NCI-H128 (cell line): ENCODE measurements at regions not wholly inside any gene's neighbourhood (a gene's known extent, or its start where the extent isn't known, plus 50 kb on each side); places are given as distances from the start of the nearest gene placed in this dataset.

Experiments used
- DNase-seq: peaks from one replicate; lab custom pipeline; 2025; ENCODE audit not compliant: unreplicated experiment; lab: John Stamatoyannopoulos, UW

GRCh38 chr11:92527467-92527866 is 302.8 kb downstream of the FAT3 start:
- no peak for DNase-seq

GRCh38 chr11:92528001-92528400 is 303.4 kb downstream of the FAT3 start:
- DNase-seq: no peak

GRCh38 chr11:92531065-92531739 is 306.6 kb downstream of the FAT3 start:
- no peak for DNase-seq

DNA sequence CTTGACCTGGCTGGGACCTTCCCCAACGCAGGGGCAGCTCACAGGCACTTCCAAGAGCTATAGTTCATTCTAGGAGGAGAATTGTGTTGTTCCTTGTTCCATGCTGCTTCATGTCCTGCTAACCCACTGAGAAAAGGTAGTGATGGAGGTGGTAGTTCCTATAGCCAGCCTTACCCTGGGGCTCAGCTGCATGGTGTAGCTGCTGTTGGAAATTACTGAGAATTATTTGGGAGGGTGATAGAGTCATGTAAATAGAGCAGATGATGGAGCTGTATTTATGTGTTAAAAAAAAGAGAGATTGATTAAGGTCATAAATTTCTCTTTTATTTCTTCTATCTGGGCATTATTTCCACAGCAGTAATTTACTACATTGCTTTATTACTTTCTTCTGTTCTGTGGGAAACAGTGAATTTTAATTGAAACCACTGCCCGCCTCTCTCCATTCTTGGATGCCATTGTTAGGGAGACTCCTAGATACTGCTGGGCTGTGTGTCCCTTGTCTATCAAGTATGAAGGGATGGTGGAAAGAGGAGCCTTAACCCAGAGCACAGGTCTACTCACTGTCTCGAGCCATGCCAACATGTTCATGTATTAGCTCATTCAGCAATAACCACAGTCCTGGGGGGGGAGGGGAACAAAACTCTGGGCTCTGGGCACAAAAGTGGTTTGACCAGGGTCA is 309.2 kb downstream of the FAT3 start:
- no peak for DNase-seq

- DNase-seq: no peak
These were observed 312.3 kb downstream of the FAT3 start for GRCh38 chr11:92536883-92537282.

- no peak for DNase-seq
These were observed 315.5 kb downstream of the FAT3 start for GRCh38 chr11:92540096-92540495.

GRCh38 chr11:92545906-92546471 is 321.4 kb downstream of the FAT3 start:
- DNase-seq: no peak

DNA sequence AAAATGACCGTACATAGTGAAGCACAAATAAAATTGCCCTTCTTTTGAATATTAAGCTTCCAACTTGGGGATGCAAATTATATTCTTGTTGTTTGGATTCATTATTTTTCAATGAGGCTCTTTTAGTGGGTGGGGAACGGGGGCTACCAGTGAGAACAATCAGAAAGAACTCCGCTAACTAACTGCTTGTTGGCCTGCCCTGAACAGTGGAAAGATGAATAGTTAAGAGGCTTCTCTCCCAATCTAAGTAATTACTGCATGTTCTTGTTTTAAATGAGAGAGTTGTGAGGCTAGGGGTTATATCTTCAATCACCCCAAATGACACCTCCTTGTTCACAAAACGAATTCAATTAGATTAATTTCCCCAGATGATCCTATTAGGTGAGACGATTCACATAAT is 322.0 kb downstream of the FAT3 start:
- DNase-seq: no peak

DNA sequence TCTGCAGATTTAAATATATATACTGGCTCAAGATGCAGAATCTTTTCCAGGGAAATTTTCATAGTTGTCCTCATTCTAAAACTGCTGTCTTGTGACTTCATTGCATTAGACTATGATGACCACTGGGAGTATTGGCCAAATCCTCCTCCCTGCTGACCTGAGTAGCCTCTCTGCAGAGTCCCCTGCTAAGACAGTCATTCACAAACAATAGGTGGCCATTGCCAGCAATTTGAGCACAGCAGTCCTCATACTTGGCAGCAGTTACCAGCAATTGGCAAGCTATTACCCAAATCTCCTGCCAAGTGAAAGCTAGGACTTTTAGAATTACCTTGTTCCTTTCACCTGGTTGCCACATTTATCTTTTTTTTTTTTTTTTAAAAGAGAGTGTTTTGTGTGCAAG is 325.8 kb downstream of the FAT3 start:
- DNase-seq: no peak

DNA sequence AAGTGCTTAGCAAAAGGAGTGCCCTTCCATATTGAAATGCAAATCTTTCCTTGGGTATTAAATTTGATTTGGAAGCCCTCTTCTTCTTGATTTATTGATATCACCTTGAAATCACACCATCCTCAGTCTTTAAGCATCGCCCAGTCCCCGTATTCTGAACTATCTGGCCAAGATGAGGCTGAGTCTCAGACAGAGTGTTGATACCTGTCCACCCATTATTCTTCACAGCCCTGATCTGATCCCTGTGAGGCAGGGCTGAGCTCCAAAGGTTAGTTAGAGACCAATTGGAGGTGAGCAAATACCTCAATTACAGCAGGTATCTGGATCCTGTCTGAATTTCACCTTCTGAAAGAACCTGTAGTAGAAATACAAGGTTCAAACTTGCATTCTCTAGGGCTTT is 326.3 kb downstream of the FAT3 start:
- DNase-seq: no peak

DNA sequence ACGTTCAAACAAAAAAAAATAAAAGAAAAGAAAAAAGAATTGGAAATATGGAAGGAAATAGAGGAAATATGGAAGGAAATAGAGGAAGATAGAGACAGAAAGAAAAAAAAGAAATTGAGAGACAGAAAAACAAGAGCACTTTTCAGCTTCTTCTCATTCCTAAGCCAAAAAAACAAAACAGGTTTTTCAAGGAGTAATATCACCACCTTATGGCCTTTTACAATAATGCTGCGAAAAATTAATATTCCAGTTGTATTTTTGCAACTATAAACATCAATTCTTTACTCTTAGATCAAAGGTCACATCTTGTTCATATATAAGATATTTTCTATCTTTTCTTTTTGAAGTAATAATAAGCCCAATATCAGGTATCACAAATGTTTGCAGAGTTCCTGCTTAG is 328.3 kb downstream of the FAT3 start:
- DNase-seq: no peak

DNA sequence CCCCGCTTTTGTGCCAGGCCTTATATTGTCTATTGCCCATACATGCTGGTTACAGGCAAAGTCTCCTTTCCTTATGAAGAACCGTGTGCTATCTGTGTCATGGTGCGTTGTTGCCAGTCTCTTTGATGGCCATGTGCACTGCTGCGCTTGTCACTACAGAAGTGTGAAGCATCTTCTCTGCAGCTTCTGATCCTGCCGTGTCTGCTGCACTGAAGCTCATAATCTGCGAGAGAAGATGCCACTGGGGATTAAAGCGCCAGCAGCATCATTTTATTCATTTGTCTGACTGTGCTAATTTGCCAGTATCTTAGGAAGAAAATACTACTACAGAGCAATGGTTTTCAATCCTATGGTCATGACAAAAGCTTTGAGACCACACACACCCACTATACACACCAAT is 330.1 kb downstream of the FAT3 start:
- no peak for DNase-seq

DNA sequence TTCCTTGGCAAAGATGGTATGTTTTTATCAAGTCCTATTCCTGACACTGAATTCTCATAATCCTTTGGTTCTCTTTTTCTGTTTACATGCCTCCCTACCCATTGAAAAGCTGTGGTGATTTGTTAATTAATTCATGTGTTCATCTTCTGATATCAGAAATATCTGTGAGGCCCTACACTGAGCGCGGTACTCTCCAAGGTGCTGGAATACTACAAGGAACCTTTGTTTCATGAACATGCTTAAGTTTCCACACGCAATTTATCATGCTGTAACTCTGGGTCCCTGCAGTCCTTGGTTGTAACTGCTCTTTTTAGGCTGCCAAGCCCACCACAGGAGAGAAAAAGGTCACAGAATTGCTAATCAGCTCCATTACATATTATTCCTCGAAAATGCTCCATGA is 331.8 kb downstream of the FAT3 start:
- DNase-seq: no peak

GRCh38 chr11:92557879-92558278 is 333.3 kb downstream of the FAT3 start:
- no peak for DNase-seq

DNA sequence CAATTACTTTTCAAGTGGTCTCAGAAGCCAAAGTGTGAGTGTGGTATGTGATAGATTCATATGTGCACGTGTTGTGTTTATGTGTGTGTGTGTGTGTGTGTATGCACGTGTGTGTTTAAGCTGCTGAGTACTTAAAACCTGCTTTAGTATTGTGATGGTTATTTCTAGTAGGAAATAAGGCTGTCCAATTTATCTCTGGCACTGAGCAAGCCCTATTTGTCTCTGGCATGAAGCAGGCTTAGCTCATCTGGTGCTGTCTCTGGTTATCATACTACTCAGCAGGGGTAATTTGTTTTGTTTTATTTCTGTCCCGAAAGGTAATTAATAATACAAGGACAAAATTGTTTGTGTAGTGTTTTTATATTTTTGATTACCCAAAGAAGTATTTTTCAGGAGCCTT is 333.7 kb downstream of the FAT3 start:
- DNase-seq: no peak

DNA sequence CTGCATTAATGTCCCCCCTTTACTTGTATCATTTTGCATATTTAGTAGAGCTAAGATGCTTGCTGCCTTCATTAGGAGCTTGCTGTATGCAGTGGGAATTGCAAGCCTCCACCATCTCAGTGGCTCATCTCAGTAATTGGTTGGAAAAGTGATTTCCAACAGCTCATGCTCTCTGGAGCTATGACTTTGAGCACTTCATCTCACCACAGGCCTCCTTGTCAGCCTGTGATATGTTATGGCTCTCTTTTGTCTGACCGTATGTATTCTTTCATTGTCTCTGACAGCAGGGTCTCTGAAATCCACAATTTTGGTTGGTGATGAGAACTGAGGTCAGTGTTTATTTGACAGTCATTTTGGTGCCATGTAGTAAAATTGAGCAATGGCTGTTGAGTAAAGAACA is 345.1 kb downstream of the FAT3 start:
- no peak for DNase-seq

DNA sequence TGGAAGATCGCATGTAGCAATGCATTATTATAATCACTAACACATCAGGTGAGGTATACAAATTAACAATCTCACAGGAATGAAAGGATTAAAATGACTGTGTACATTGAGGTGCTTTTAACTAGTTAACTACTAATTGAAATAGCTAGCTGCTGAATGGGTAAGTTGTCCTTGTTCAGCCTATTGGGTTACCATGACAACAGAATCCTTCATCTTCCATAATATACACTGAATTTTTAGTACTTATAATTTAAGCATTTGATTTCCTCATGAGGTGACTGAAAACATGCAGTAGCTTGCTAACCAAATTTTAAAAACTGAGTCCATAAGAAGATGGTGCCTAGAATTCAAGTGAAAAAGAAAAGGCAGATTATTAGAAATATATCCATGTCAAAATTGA is 347.9 kb downstream of the FAT3 start:
- no peak for DNase-seq

DNA sequence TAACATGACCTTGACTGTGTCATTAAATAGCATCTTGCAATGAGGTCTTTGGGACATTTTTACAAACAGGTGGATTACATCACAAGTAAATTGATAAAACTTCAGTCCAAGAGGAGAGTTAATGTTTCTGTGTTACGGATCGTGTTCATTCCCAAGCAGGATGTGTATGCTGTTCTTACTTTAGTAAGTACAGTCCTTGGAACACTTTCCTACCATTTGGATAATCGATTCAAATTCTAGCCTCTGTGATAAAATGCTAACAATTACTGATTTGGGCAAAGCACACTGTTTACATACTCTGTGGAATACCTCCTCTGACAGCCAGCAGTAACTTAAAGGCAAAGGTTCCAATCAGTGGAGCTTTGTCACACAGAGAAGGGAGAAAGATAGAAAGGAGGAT is 351.7 kb downstream of the FAT3 start:
- no peak for DNase-seq

- DNase-seq: no peak
These were observed 356.3 kb downstream of the FAT3 start for GRCh38 chr11:92580908-92581307.

DNA sequence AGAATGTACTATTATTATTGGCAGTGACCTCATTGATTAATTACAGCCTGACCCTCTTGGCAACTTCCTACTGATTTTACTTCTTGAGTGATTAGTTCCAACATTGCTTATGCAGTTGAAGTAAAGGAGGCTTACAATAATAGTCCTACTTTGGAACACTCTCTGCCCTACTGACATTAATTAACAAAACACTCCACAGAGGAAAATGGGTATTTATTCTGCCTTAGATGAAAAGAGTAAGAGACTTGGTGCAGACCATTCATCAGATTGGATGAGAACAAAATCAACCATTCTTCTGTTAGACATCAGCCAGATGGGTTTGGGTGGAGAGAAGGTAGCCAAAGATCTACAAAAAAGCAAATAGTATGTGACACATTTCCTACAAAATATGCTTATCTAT is 363.8 kb downstream of the FAT3 start:
- no peak for DNase-seq

DNA sequence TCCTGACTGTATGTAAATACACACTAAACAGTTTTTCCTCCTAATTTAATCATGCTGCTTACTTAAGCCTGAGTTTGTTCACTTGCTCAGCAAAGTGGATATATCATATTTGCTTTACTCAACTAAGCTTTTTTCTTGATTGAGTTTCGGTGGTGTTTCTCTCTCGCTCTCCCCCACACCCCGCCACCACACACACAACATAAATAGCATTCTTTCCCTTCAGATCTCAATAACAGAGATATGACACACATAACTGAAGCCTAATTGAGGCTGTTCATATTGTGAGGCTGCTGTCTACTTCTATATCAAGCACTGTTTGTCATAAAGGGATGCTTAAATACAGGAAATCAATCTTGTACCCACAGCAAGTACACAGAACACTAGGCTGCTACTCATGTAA is 364.9 kb downstream of the FAT3 start:
- DNase-seq: no peak

- no peak for DNase-seq
These were observed 366.9 kb downstream of the FAT3 start for GRCh38 chr11:92591521-92591920.

- DNase-seq: no peak
These were observed 369.6 kb downstream of the FAT3 start for GRCh38 chr11:92594251-92594650.
